NOMO-1 treated with dmso at 0.1 percent for 144 hours (cell line): ENCODE measurements at regions not wholly inside any gene's neighbourhood (a gene's known extent, or its start where the extent isn't known, plus 50 kb on each side); places are given as distances from the start of the nearest gene placed in this dataset.
"Not testable (repeated sequence)": the region's sequence is repeated elsewhere in the genome, so short reads cannot be mapped to it uniquely, and the experiment has no call there.

Source experiments
- DNase-seq: peaks from one replicate; lab custom pipeline; 2025; ENCODE audit not compliant: unreplicated experiment; lab: John Stamatoyannopoulos, UW

DNA sequence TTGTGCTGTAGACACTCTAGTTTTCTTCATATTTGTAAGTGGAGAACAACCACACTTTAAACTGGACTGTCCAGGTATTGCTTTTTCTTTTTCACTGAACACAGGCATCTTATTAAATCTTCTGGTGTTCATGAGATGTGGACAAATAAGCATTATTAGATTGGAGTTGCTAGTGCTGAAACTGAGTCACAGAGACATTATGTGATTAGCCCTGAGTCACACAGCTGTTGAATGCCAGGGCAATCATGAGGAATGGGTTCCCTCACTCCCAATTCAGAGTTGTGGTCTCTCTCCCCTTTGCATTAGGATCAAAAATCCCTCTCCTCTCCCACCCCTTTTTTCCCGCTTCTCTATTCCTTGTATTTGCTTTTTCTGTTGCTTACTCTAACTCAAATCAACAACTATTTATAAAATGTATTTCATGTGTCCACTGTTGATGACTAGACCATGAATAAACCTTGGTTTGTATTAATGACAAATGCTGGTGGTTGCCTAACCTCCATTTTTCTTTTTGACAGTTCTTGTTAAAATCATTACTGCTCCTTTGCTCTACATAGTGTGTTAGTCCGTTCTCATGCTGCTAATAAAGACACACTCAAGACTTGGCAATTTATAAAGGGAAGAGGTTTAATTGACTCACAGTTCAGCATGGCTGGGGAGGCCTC, 738.2 kb downstream of the BRINP1 start:
- DNase-seq = no peak

GRCh38 chr9:118631956-118632355, 737.3 kb downstream of the BRINP1 start:
- DNase-seq = no peak

GRCh38 chr9:118635416-118635815, 733.8 kb downstream of the BRINP1 start:
- no peak for DNase-seq

DNA sequence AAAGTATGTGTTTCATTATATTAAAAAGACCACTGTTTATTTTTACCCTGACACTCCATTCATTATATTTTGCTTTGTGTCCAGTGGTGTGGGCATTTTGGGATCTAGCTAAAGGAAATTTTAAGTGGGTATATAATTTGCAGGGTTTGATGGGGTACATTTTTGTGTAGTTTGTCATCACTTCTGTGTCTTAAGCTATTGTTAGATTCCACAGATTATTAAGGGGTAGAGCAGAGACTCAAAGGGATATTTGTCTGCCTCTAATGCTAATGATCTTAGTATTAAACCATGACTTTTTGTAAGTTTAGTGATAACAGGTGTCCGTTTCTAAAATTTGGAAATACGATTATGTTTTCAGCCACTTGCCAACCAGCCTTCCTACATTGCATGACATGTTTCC, 731.6 kb downstream of the BRINP1 start:
- no peak for DNase-seq

DNA sequence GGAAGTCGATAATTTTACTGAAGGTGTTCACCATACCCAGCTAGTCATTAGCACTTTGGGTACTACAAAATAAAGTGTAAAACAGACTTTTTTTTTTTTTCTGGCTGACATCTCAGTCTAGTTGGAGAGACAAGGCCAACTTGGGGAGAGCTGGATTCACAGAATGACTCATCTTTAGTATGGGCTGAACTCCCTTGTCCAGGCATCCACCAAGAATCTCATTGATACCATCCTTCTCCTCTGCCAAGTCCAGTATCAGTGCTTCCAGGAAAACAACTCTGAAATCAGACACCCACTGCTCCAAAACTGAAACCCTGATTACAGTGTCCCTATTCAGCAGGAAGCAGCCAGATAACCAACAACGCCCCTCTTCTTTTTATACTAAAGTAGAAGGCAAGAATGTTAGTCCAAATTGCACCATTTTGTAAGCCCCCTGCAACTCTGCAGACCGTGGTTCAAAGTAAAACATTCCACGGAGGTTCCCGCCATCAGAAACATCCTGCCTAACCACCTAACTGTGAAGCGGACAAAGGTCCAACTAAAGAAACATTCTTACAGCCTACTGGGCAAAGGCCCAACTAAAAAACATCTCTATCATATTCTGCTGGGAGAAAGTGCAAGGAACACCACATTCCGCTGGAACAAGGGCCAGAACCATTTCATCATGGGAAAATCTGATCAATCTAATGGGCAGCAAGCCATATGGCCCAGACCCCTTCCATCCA, 728.2 kb downstream of the BRINP1 start:
- no peak for DNase-seq

- no peak for DNase-seq
Observed at GRCh38 chr9:118643118-118643517, 726.1 kb downstream of the BRINP1 start.

DNA sequence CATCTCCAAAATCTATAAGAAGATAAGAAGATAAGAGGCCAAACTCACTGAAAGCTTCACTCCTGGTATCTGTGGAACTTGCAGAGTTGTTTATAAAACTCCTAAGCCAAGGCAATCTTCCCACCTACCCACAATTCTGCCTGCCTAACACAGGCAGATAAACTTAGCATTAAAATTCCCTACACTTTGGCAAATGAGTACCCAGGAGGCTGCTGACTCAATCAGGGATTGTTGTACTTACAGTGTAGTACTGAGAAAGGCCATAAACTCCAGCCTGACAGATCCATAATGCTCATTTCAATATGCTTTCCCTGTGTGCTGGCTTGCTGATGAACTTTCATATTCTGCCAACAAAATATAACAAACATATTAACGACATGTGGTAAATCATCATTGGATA, 725.2 kb downstream of the BRINP1 start:
- no peak for DNase-seq

DNA sequence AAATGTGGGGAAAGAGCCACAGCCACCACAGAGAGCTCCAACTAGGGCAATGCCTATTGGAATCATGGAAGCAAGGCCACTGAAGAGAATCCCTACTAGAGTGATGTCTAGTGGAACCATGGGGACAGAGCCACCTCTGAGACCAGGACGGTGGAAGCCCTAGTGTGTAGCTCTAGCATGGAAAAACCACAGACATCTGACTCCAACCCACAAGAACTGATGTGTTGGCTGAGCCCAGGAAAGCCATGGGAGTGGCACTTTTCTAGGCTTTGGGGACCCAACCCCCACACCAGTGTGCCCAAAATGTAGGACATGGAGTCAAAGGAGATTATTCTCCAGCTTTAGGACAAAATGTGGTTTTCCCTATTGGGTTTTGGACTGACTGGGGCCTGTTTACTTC, 721.9 kb downstream of the BRINP1 start:
- no peak for DNase-seq

- no peak for DNase-seq
Observed at GRCh38 chr9:118650417-118650816, 718.8 kb downstream of the BRINP1 start.

- no peak for DNase-seq
Observed at GRCh38 chr9:118651511-118651910, 717.7 kb downstream of the BRINP1 start.

GRCh38 chr9:118652258-118652657, 717.0 kb downstream of the BRINP1 start:
- no peak for DNase-seq

GRCh38 chr9:118652912-118653311, 716.3 kb downstream of the BRINP1 start:
- DNase-seq = no peak

GRCh38 chr9:118659011-118659410, 710.2 kb downstream of the BRINP1 start:
- no peak for DNase-seq

- no peak for DNase-seq
Observed at GRCh38 chr9:118665226-118665919, 703.9 kb downstream of the BRINP1 start.

- DNase-seq = no peak
Observed at GRCh38 chr9:118670011-118670953, 699.0 kb downstream of the BRINP1 start.

- no peak for DNase-seq
Observed at GRCh38 chr9:118674942-118675341, 694.3 kb downstream of the BRINP1 start.

GRCh38 chr9:118677936-118678653, 691.1 kb downstream of the BRINP1 start:
- DNase-seq = not testable (repeated sequence)

- no peak for DNase-seq
Observed at GRCh38 chr9:118686959-118687358, 682.3 kb downstream of the BRINP1 start.

DNA sequence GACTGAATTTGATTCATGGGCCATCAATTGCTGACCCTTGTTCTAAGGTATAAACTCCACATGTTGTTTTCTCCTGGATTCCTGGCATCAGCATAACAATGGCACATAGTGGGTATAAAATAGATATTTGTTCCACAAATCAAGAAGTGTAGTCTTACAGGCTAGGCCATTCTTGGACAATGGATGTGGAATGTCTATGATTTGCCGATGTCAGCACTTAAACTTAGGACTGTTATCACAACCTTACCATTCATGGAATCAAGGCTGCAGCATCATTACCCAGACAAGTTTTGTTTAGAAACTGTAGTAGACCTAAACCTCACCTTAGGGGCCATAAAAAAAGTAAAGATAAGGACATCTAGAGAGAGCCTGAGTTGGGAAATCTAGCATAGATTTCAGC, 680.0 kb downstream of the BRINP1 start:
- DNase-seq = no peak

DNA sequence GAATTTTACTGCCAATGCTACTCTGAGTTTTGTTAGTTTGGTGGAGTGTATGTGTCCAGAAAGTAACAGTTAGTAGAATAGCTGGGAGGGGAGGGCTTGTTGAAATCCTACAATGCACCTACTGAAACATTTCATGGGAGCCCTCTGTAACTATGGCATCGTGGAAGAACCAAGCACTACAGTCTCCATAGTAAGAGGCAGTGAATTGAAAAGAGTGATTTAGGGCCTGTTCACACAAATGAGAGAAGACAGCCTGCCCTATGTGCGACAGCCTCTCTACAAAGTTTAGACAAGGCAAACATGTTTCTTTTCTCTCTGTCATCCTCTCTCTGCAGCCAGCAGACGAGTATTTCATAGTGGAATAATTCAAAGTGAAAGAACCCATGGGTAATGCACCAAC, 676.6 kb downstream of the BRINP1 start:
- DNase-seq = no peak
